Psoas muscle (tissue), 7 donors: ENCODE measurements at regions not wholly inside any gene's neighbourhood (a gene's known extent, or its start where the extent isn't known, plus 50 kb on each side); places are given as distances from the start of the nearest gene placed in this dataset.
"Not testable (repeated sequence)": the region's sequence is repeated elsewhere in the genome, so short reads cannot be mapped to it uniquely, and the experiment has no call there.

Experiments used
- ATAC-seq, 4 donors: fragments of 200-7000 bp; cut with Tn5 transposase; one replicate each; pipeline ENCODE4 v1.9.1; 2020; ENCODE audit warnings: moderate library complexity in 3 of 4, mild to moderate bottlenecking in 2 of 4
- DNase-seq, 2 donors: peaks; one replicate each; pipeline ENCODE4 v3.0.0-alpha.2; 2020
- H3K27ac ChIP-seq: fragments of 200-600 bp; one replicate; pipeline ENCODE4 v1.8.0; 2022
- H3K27me3 ChIP-seq, 3 donors: fragments of 200-600 bp in 1 of 3; one replicate each; pipeline versions ENCODE4 v1.6.1 to v1.8.0; 2013 to 2022; ENCODE audit warnings: low read length in 2 of 3, mild to moderate bottlenecking in 2 of 3, moderate library complexity in 1 of 3; ENCODE audit not compliant: insufficient read depth in 3 of 3
- H3K36me3 ChIP-seq, 2 donors: fragments of 200-600 bp in 1 of 2; one replicate each; pipeline versions ENCODE4 v1.6.1 to v1.8.0; 2013 to 2022; ENCODE audit warnings: low read depth in 1 of 2, mild to moderate bottlenecking in 1 of 2, moderate library complexity in 1 of 2; ENCODE audit not compliant: insufficient read depth in 1 of 2
- H3K4me1 ChIP-seq: fragments of 200-600 bp; one replicate; pipeline ENCODE4 v1.8.0; 2022
- H3K4me3 ChIP-seq: fragments of 200-600 bp; one replicate; pipeline ENCODE4 v1.8.0; 2022; ENCODE audit warnings: mild to moderate bottlenecking
- H3K9me3 ChIP-seq: fragments of 200-600 bp; one replicate; pipeline ENCODE4 v1.8.0; 2022
- WGBS, 3 donors: extraction: QIAGEN DNeasy Blood & Tissue Kit; methylation state at CpG; one replicate each; pipeline versions ENCODE4 v1.1.6 to v1.1.7; 2013; 5-methylcytosine and 5-hydroxymethylcytosine counted together
- intact Hi-C, 2 donors: fragments of 100-400 bp; cut with DNase I; formaldehyde crosslinking; loops; one replicate each; pipeline versions ENCODE4 v1.11.0 to v1.14.2; 2022
- TF ChIP-seq, protein P1 (sequence below): fragments of 200-600 bp; IDR thresholded peaks from one replicate; pipeline ENCODE4 v1.8.0; 2022; ENCODE audit warnings: antibody characterized with exemption
- donor health status: healthy with polysubstance abuse.
- donor health status: DM: no; HTN: no; CAD: no; lungs with moderate emphysema.
- donor health status: Bipolar disorder and iron deficiency.
- donor health status: healthy.
- donor health status: DM: yes; HTN: yes; CAD: no.
- donor health status: DM: no; HTN: no; CAD: no.
- donor health status: DM: yes; HTN: yes; CAD: no.

DNA sequence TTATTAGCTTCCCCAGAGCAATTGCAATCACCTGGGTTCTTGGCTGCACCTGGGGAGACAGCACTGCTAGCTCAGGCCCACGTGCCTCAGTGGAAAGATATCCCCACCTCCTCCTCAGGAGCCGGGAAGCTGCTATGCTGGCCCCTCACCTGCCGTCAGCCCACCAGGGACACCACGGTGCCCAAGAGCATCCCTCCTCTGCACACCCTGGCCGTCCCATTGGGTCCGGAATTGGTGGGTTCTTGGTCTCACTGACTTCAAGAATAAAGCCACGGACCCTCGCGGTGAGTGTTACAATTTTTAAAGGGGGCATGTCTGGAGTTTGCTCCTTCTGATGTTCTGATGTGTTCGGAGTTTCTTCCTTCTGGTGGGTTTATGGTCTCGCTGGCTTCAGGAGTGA is 72.3 kb upstream of the MEF2A start:
- intact Hi-C loops = no loop called here
- Histone ChIP-seq H3K27ac (no peak overlapping the region), H3K4me3 (no peak overlapping the region), H3K9me3 (no peaks in the 10 kb centered on the region), H3K4me1 (no peaks in the 10 kb centered on the region), H3K27me3 (no peaks in the 10 kb centered on the region), H3K36me3 (no peaks in the 10 kb centered on the region)
- ATAC-seq (no peak), DNase-seq (no peak)
- 93 to 96% (median 94%) methylated on average over 11 of the region's 11 CpGs for WGBS, 3 donors
- TF ChIP-seq, protein P1, sequence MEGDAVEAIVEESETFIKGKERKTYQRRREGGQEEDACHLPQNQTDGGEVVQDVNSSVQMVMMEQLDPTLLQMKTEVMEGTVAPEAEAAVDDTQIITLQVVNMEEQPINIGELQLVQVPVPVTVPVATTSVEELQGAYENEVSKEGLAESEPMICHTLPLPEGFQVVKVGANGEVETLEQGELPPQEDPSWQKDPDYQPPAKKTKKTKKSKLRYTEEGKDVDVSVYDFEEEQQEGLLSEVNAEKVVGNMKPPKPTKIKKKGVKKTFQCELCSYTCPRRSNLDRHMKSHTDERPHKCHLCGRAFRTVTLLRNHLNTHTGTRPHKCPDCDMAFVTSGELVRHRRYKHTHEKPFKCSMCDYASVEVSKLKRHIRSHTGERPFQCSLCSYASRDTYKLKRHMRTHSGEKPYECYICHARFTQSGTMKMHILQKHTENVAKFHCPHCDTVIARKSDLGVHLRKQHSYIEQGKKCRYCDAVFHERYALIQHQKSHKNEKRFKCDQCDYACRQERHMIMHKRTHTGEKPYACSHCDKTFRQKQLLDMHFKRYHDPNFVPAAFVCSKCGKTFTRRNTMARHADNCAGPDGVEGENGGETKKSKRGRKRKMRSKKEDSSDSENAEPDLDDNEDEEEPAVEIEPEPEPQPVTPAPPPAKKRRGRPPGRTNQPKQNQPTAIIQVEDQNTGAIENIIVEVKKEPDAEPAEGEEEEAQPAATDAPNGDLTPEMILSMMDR = no peak

DNA sequence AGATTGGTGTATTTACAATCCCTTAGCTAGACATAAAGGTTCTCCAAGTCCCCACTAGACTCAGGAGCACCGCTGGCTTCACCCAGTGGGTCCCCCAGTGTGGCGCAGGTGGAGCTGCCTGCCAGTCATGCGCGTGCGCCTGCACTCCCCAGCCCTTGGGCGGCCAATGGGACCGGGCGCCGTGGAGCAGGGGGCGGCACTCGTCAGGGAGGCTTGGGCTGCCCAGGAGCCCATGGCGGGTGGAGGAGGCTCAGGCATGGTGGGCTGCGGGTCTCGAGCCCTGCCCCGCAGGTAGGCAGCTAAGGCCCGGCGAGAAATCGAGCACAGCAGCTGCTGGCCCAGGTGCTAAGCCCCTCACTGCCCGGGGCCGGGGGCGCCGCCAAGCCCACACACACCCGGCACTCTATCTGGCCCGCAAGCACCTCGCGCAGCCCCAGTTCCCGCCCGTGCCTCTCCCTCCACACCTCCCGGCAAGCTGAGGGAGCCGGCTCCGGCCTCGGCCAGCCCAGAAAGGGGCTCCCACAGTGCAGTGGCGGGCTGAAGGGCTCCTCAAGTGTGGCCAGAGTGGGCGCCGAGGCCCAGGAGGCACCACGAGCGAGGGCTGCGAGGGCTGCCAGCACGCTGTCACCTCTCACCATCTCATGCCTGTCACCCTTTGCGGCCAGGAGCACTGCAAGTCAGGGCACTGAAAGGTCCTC is 71.1 kb upstream of the MEF2A start:
- H3K9me3 ChIP-seq, intact Hi-C loops, DNase-seq, H3K4me1 ChIP-seq, H3K27ac ChIP-seq, H3K4me3 ChIP-seq, ATAC-seq, H3K27me3 ChIP-seq, H3K36me3 ChIP-seq: not testable (repeated sequence)
- 93 to 94% (median 93%) methylated on average over 33 to 40 of the region's 40 CpGs for WGBS, 3 donors

DNA sequence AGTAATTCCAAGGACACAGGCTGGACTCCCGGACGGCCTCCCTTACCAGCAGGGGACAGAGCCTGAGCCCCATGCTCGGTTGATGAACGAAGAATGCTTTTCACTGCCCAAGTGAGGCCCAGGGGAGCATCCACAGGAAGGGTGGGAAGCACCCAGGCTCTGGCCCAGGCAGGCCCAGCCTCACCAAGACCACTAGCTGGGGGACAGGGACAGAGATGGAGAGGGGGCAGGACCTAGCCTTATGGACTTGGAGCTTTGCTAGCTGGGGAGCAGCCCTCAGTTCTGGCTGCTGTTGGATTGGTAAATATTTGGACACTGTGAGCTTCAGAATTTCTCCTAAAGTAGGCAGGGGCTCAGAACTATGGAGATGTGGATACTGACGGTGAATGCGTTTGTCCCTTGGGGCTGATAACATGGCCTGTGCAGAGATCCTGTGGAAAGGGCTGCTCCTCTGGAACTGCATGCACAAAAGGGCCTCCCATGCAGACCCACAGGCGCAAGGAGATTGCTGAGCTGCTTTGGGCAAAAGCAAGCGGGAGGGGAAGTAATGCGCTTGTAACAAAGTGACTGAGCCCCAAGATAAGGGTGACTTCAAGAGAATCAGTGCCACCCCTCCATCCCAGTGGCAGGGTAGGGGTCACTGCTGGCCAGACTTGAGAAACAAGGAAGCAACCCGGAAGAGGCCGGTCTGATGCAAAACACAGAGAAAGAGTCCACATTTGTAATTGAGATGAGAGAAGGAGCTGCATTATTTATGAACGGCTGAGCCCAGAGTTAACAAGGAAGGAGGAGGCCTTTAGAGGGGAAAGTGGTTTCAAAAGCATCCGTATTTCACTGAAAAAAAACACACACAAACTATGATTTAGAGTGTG is 70.1 kb upstream of the MEF2A start:
- intact Hi-C loops = no loop called here
- Histone ChIP-seq H3K4me1 (no peaks in the 10 kb centered on the region), H3K9me3 (no peaks in the 10 kb centered on the region), H3K36me3 (no peaks in the 10 kb centered on the region), H3K27ac (no peak overlapping the region), H3K4me3 (no peak overlapping the region), H3K27me3 (no peaks in the 10 kb centered on the region)
- TF ChIP-seq, protein P1 = no peak
- DNase-seq (no peak), ATAC-seq (no peak)
- WGBS, 3 donors = 73 to 77% (median 74%) methylated on average over 13 of the region's 13 CpGs

DNA sequence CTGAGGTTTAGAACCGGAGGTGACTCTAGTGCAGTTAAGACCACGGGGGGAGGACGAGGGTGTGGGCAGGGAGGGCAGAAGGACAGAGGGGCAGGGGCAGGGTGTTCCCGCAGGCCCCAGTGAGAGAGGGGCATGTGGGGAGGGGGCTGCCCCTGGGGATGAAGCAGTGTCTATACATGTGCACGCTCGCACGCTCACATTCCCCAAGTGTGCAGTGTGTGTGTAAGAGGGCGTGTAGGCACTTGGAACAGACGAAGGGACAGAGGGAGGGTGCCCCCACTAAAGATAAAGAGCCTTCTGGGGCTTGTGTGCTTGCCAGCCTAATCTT is 69.5 kb upstream of the MEF2A start:
- no peak overlapping the region for H3K4me3 ChIP-seq
- DNase-seq = no peak

DNA sequence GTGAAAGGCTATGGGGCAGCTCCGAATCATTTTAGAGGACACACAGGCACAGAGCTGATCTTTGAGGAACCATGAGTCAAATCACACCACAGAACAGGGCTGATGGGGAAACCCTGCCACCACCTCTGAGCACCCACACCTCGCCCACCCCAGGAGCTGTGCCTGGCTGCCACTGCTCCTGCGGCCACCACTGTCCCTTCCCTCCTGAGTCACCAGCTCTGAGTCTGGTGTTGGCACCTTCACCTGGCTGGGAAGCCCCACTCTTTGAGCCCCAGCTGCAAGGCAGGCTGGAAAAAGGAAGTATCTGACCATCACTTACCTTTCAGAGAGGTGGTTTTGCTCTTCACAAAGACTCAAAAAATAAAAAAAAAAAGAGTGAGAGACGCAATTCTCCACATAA is 63.6 kb upstream of the MEF2A start:
- Histone ChIP-seq H3K27ac (no peak overlapping the region), H3K4me1 (peaks cover 20% of the 10 kb centered on the region), H3K4me3 (no peak overlapping the region), H3K36me3 (no peaks in the 10 kb centered on the region), H3K27me3 (no peaks in the 10 kb centered on the region), H3K9me3 (no peaks in the 10 kb centered on the region)
- no peak for ATAC-seq
- WGBS, 3 donors = 90 to 94% (median 93%) methylated on average over 4 of the region's 4 CpGs
- no peak for DNase-seq
- intact Hi-C loops = no loop called here
- TF ChIP-seq, protein P1 = no peak

More for the DNA sequence above, 69.5 kb upstream of the MEF2A start:
- no peaks in the 10 kb centered on the region for H3K36me3 ChIP-seq
- H3K27ac ChIP-seq = no peak overlapping the region
- H3K9me3 ChIP-seq = no peaks in the 10 kb centered on the region
- no peak for ATAC-seq
- TF ChIP-seq, protein P1 = no peak
- 83 to 91% (median 87%) methylated on average over 9 of the region's 9 CpGs for WGBS, 3 donors
- no peaks in the 10 kb centered on the region for H3K4me1 ChIP-seq
- intact Hi-C loops = no loop called here
- H3K27me3 ChIP-seq = no peaks in the 10 kb centered on the region
